ENCODE measurements at regions not wholly inside any gene's neighbourhood (a gene's known extent, or its start where the extent isn't known, plus 50 kb on each side); places are given as distances from the start of the nearest gene placed in this dataset.

DNA sequence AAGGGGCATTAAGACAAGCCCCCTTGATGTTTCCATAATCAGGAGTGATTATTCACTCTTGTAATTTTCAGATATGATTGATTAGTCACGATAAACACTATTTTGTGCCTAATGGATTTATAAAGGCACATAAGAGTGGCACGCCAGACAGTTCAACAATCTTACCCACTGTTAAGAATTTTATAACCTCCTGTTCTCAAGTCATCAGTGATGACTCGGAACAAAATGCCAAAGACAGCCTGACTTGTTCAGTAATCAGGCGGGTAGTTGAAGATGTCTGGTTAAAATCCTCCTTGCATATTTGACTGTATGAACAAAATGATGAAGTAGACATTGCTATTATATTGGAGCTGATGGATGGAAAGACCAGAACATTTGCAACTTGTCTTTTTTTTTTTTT, 212.1 kb upstream of the RMST start:
- no peak overlapping the region for H3K4me3 ChIP-seq
- no peaks in the 10 kb centered on the region for H3K79me2 ChIP-seq (ENCODE audit: low read depth)
- ChIA-PET POLR2A (ENCODE audit: unreplicated experiment) (no interaction called here), CTCF (no interaction called here)
- H4K20me1 ChIP-seq (ENCODE audit: insufficient read depth) = no peaks in the 10 kb centered on the region
- no peak overlapping the region for H3K27ac ChIP-seq
- no peak for DNase-seq
- H3K27me3 ChIP-seq (ENCODE audit: insufficient read depth, low read depth) = 0 out of 2 replicates have a peak, but pooled peaks cover 7% of the 10 kb centered on the region
- H3F3A ChIP-seq (ENCODE audit: insufficient read depth, low read depth) = no peaks in the 10 kb centered on the region
- no TSS peak for BruUV-seq (replicated peaks)
- H3K4me1 ChIP-seq (replicated peaks; ENCODE audit: insufficient read depth) = no peaks in the 10 kb centered on the region
- H3K9me2 ChIP-seq (ENCODE audit: insufficient read depth) = no peaks in the 10 kb centered on the region; the same call in 1 of the 2 replicates
- intact Hi-C loops (cut with micrococcal nuclease; ENCODE audit: unreplicated experiment) = no loop called here
- no peaks in the 10 kb centered on the region for H3K36me3 ChIP-seq (ENCODE audit: low read depth)
- no peak overlapping the region for H3K4me2 ChIP-seq
- no peaks in the 10 kb centered on the region for H3K9me3 ChIP-seq (ENCODE audit: insufficient read depth, low read depth)
- no peak for TF ChIP-seq EZH2 (IDR thresholded peaks at IDR 0.05; ENCODE audit: low read depth)
- TF ChIP-seq, protein P1, sequence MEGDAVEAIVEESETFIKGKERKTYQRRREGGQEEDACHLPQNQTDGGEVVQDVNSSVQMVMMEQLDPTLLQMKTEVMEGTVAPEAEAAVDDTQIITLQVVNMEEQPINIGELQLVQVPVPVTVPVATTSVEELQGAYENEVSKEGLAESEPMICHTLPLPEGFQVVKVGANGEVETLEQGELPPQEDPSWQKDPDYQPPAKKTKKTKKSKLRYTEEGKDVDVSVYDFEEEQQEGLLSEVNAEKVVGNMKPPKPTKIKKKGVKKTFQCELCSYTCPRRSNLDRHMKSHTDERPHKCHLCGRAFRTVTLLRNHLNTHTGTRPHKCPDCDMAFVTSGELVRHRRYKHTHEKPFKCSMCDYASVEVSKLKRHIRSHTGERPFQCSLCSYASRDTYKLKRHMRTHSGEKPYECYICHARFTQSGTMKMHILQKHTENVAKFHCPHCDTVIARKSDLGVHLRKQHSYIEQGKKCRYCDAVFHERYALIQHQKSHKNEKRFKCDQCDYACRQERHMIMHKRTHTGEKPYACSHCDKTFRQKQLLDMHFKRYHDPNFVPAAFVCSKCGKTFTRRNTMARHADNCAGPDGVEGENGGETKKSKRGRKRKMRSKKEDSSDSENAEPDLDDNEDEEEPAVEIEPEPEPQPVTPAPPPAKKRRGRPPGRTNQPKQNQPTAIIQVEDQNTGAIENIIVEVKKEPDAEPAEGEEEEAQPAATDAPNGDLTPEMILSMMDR (conservative IDR thresholded peaks at IDR 0.05) = no peak
- no peak overlapping the region for H2AFZ ChIP-seq

DNA sequence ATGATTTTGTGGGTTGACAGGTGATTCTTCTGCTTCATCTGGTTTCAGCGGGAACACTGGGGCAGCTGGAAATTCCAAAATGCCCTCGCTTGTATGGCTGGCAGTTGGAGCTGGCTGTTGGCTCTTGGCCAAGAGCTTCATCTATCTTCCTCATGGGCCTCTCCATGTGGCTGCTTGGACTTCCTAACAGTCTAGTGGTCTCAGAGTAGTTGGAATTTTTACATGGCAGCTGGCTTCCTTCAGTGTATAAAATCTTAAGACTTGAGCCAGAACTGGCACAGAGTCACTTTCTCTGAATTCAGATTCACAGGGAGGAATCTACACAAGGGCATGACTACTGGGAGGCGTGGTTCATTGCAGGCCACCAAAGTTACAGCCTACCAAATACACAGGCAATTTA, 204.9 kb upstream of the RMST start:
- intact Hi-C loops (cut with micrococcal nuclease; ENCODE audit: unreplicated experiment) = no loop called here
- ChIA-PET CTCF (no interaction called here), POLR2A (ENCODE audit: unreplicated experiment) (no interaction called here)
- H3K4me1 ChIP-seq (replicated peaks; ENCODE audit: insufficient read depth) = no peaks in the 10 kb centered on the region
- H3F3A ChIP-seq (ENCODE audit: insufficient read depth, low read depth) = no peaks in the 10 kb centered on the region
- H2AFZ ChIP-seq = no peak overlapping the region
- H3K79me2 ChIP-seq (ENCODE audit: low read depth) = no peaks in the 10 kb centered on the region
- BruUV-seq (replicated peaks) = no TSS peak
- no peaks in the 10 kb centered on the region; the same call in 1 of the 2 replicates for H3K9me2 ChIP-seq (ENCODE audit: insufficient read depth)
- no peak overlapping the region for H3K27ac ChIP-seq
- no peak overlapping the region for H3K4me3 ChIP-seq
- TF ChIP-seq, protein P1 (conservative IDR thresholded peaks at IDR 0.05) = no peak
- TF ChIP-seq EZH2 (IDR thresholded peaks at IDR 0.05; ENCODE audit: low read depth) = no peak
- H3K36me3 ChIP-seq (ENCODE audit: low read depth) = no peaks in the 10 kb centered on the region
- H3K27me3 ChIP-seq (ENCODE audit: insufficient read depth, low read depth) = peaks cover 9% of the 10 kb centered on the region; the same call in 1 of the 2 replicates
- H3K9me3 ChIP-seq (ENCODE audit: insufficient read depth, low read depth) = no peaks in the 10 kb centered on the region
- H3K4me2 ChIP-seq = no peak overlapping the region
- no peak for DNase-seq
- H4K20me1 ChIP-seq (ENCODE audit: insufficient read depth) = no peaks in the 10 kb centered on the region

DNA sequence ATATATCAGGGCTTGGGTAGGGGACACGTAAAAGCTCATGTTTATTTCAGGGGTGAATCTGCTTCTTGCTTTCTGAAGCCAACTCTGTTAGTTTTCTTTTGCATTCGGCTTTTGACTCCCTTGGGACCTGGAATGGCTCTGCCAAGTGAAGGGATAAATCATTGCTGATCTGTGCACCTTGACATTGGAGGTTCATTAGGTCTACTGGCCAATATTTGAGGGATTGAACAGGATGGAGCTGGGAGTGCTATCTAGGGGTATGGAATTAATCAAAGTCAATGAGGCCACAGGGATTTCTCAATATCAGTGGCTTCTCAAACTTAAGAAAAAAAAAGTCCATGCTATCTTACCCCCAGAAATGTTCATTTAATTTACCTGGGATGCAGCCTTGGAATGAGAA, 203.5 kb upstream of the RMST start:
- Histone ChIP-seq H3K4me3 (no peak overlapping the region), H3K4me2 (no peak overlapping the region), H3K36me3 (ENCODE audit: low read depth) (no peaks in the 10 kb centered on the region), H3F3A (ENCODE audit: insufficient read depth, low read depth) (no peaks in the 10 kb centered on the region), H3K27ac (no peak overlapping the region), H3K9me2 (ENCODE audit: insufficient read depth) (no peaks in the 10 kb centered on the region), H3K4me1 (replicated peaks; ENCODE audit: insufficient read depth) (no peaks in the 10 kb centered on the region), H3K27me3 (ENCODE audit: insufficient read depth, low read depth) (peaks cover 9% of the 10 kb centered on the region; the same call in 1 of the 2 replicates), H4K20me1 (ENCODE audit: insufficient read depth) (no peaks in the 10 kb centered on the region), H3K79me2 (ENCODE audit: low read depth) (no peaks in the 10 kb centered on the region), H3K9me3 (ENCODE audit: insufficient read depth, low read depth) (no peaks in the 10 kb centered on the region), H2AFZ (no peak overlapping the region)
- intact Hi-C loops (cut with micrococcal nuclease; ENCODE audit: unreplicated experiment) = no loop called here
- BruUV-seq (replicated peaks) = no TSS peak
- ChIA-PET POLR2A (ENCODE audit: unreplicated experiment) (no interaction called here), CTCF (no interaction called here)
- DNase-seq = no peak
- TF ChIP-seq, protein P1 (conservative IDR thresholded peaks at IDR 0.05) = no peak
- TF ChIP-seq EZH2 (IDR thresholded peaks at IDR 0.05; ENCODE audit: low read depth) = no peak
